Adipocyte (in vitro differentiated cells): ENCODE measurements at regions not wholly inside any gene's neighbourhood (a gene's known extent, or its start where the extent isn't known, plus 50 kb on each side); places are given as distances from the start of the nearest gene placed in this dataset.

Source experiments
- DNase-seq: peaks from one replicate; pipeline ENCODE4 v3.0.0-alpha.2; 2015; ENCODE audit warnings: low read depth
- H3K27me3 ChIP-seq: replicated peaks from 2 replicates; pipeline ENCODE4 v1.7.0; 2013; ENCODE audit warnings: mild to moderate bottlenecking, low read length, moderate library complexity; ENCODE audit not compliant: control insufficient read depth, insufficient read depth
- H3K36me3 ChIP-seq: 2 replicates; pipeline ENCODE4 v1.7.0; 2013; ENCODE audit warnings: low read length, mild to moderate bottlenecking, moderate library complexity; ENCODE audit not compliant: control insufficient read depth, insufficient read depth, severe bottlenecking
- H3K4me1 ChIP-seq: 2 replicates; pipeline ENCODE4 v1.7.0; 2013; ENCODE audit warnings: mild to moderate bottlenecking, low read length, moderate library complexity; ENCODE audit not compliant: control insufficient read depth, insufficient read depth
- H3K4me3 ChIP-seq: 2 replicates; pipeline ENCODE4 v1.7.0; 2013; ENCODE audit warnings: mild to moderate bottlenecking, low read length, moderate library complexity
- H3K9ac ChIP-seq: 2 replicates; pipeline ENCODE4 v1.7.0; 2013; ENCODE audit warnings: mild to moderate bottlenecking, low read length, moderate library complexity
- H3K9me3 ChIP-seq: 2 replicates; pipeline ENCODE4 v1.7.0; 2013; ENCODE audit warnings: mild to moderate bottlenecking, low read length, moderate library complexity; ENCODE audit not compliant: control insufficient read depth

- no peak for DNase-seq
These were observed 517.7 kb downstream of the OTOL1 start for GRCh38 chr3:162014284-162014683.

GRCh38 chr3:162015856-162016255 lies 519.2 kb downstream of the OTOL1 start:
- H3K27me3 ChIP-seq = no peaks in the 10 kb centered on the region
- no peaks in the 10 kb centered on the region for H3K4me1 ChIP-seq
- no peaks in the 10 kb centered on the region for H3K9me3 ChIP-seq
- no peak overlapping the region for H3K9ac ChIP-seq
- DNase-seq = no peak
- no peaks in the 10 kb centered on the region for H3K36me3 ChIP-seq
- H3K4me3 ChIP-seq = no peak overlapping the region

More at GRCh38 chr3:162014284-162014683, 517.7 kb downstream of the OTOL1 start:
- H3K4me1 ChIP-seq = no peaks in the 10 kb centered on the region
- no peaks in the 10 kb centered on the region for H3K36me3 ChIP-seq
- H3K27me3 ChIP-seq = no peaks in the 10 kb centered on the region
- H3K9me3 ChIP-seq = no peaks in the 10 kb centered on the region
- no peak overlapping the region for H3K9ac ChIP-seq
- no peak overlapping the region for H3K4me3 ChIP-seq

GRCh38 chr3:162019817-162020216 lies 523.2 kb downstream of the OTOL1 start:
- Histone ChIP-seq H3K36me3 (no peaks in the 10 kb centered on the region), H3K4me3 (no peak overlapping the region), H3K27me3 (no peaks in the 10 kb centered on the region), H3K9me3 (no peaks in the 10 kb centered on the region), H3K9ac (no peak overlapping the region), H3K4me1 (no peaks in the 10 kb centered on the region)
- DNase-seq = no peak

- no peaks in the 10 kb centered on the region for H3K36me3 ChIP-seq
- H3K4me1 ChIP-seq = no peaks in the 10 kb centered on the region
- no peaks in the 10 kb centered on the region for H3K27me3 ChIP-seq
- H3K9me3 ChIP-seq = no peaks in the 10 kb centered on the region
- H3K9ac ChIP-seq = no peak overlapping the region
- no peak overlapping the region for H3K4me3 ChIP-seq
- no peak for DNase-seq
These were observed 524.6 kb downstream of the OTOL1 start for GRCh38 chr3:162021206-162021605.

- DNase-seq = no peak
- H3K27me3 ChIP-seq = no peaks in the 10 kb centered on the region
These were observed 526.3 kb downstream of the OTOL1 start for GRCh38 chr3:162022911-162023310.

GRCh38 chr3:162029736-162030135 lies 533.1 kb downstream of the OTOL1 start:
- H3K4me3 ChIP-seq = no peak overlapping the region

More at GRCh38 chr3:162022911-162023310, 526.3 kb downstream of the OTOL1 start:
- no peaks in the 10 kb centered on the region for H3K4me1 ChIP-seq
- H3K9ac ChIP-seq = no peak overlapping the region
- no peak overlapping the region for H3K4me3 ChIP-seq
- no peaks in the 10 kb centered on the region for H3K36me3 ChIP-seq
- H3K9me3 ChIP-seq = no peaks in the 10 kb centered on the region

GRCh38 chr3:162034368-162034767 lies 537.8 kb downstream of the OTOL1 start:
- no peaks in the 10 kb centered on the region for H3K9me3 ChIP-seq
- H3K9ac ChIP-seq = no peak overlapping the region
- no peaks in the 10 kb centered on the region for H3K4me1 ChIP-seq
- no peak overlapping the region for H3K4me3 ChIP-seq
- H3K36me3 ChIP-seq = no peaks in the 10 kb centered on the region
- H3K27me3 ChIP-seq = no peaks in the 10 kb centered on the region
- DNase-seq = peak; percentile 41

More at GRCh38 chr3:162029736-162030135, 533.1 kb downstream of the OTOL1 start:
- no peaks in the 10 kb centered on the region for H3K36me3 ChIP-seq
- H3K27me3 ChIP-seq = no peaks in the 10 kb centered on the region
- H3K9me3 ChIP-seq = no peaks in the 10 kb centered on the region
- H3K4me1 ChIP-seq = no peaks in the 10 kb centered on the region
- no peak for DNase-seq
- H3K9ac ChIP-seq = no peak overlapping the region

GRCh38 chr3:162041622-162042021 lies 545.0 kb downstream of the OTOL1 start:
- Histone ChIP-seq H3K4me1 (no peaks in the 10 kb centered on the region), H3K4me3 (no peak overlapping the region), H3K9ac (no peak overlapping the region), H3K36me3 (no peaks in the 10 kb centered on the region), H3K9me3 (no peaks in the 10 kb centered on the region), H3K27me3 (no peaks in the 10 kb centered on the region)
- no peak for DNase-seq

- H3K27me3 ChIP-seq = no peaks in the 10 kb centered on the region
- no peaks in the 10 kb centered on the region for H3K9me3 ChIP-seq
- no peak overlapping the region for H3K9ac ChIP-seq
- no peak overlapping the region for H3K4me3 ChIP-seq
- H3K4me1 ChIP-seq = no peaks in the 10 kb centered on the region
- peak; percentile 30 for DNase-seq
- H3K36me3 ChIP-seq = no peaks in the 10 kb centered on the region
These were observed 556.0 kb downstream of the OTOL1 start for GRCh38 chr3:162052636-162053035.

GRCh38 chr3:162072656-162073164 lies 576.1 kb downstream of the OTOL1 start:
- Histone ChIP-seq H3K4me1 (no peaks in the 10 kb centered on the region), H3K27me3 (no peaks in the 10 kb centered on the region), H3K36me3 (no peaks in the 10 kb centered on the region), H3K4me3 (no peak overlapping the region), H3K9ac (no peak overlapping the region), H3K9me3 (no peaks in the 10 kb centered on the region)
- DNase-seq = no peak

GRCh38 chr3:162073422-162073975 lies 576.9 kb downstream of the OTOL1 start:
- no peak for DNase-seq

GRCh38 chr3:162077108-162077507 lies 580.5 kb downstream of the OTOL1 start:
- no peaks in the 10 kb centered on the region for H3K4me1 ChIP-seq
- H3K4me3 ChIP-seq = no peak overlapping the region
- H3K9ac ChIP-seq = no peak overlapping the region
- no peaks in the 10 kb centered on the region for H3K27me3 ChIP-seq
- H3K9me3 ChIP-seq = no peaks in the 10 kb centered on the region
- no peaks in the 10 kb centered on the region for H3K36me3 ChIP-seq
- no peak for DNase-seq

More at GRCh38 chr3:162073422-162073975, 576.9 kb downstream of the OTOL1 start:
- Histone ChIP-seq H3K9me3 (no peaks in the 10 kb centered on the region), H3K36me3 (no peaks in the 10 kb centered on the region), H3K4me1 (no peaks in the 10 kb centered on the region), H3K27me3 (no peaks in the 10 kb centered on the region), H3K9ac (no peak overlapping the region), H3K4me3 (no peak overlapping the region)
